Fibroblast of villous mesenchyme (primary cell): ENCODE measurements at regions not wholly inside any gene's neighbourhood (a gene's known extent, or its start where the extent isn't known, plus 50 kb on each side); places are given as distances from the start of the nearest gene placed in this dataset.

Experiments
- DNase-seq: peaks from one replicate; pipeline ENCODE4 v3.0.0-alpha.2; 2010; ENCODE audit warnings: low read depth
- H3K4me3 ChIP-seq: 2 replicates; pipeline ENCODE4 v1.5.1; 2011; ENCODE audit warnings: low read depth, mild to moderate bottlenecking, low read length
- CTCF ChIP-seq: IDR thresholded peaks from 2 replicates; pipeline ENCODE4 v1.5.1; 2012; ENCODE audit warnings: low read depth, mild to moderate bottlenecking, low read length; ENCODE audit not compliant: insufficient read depth

DNA sequence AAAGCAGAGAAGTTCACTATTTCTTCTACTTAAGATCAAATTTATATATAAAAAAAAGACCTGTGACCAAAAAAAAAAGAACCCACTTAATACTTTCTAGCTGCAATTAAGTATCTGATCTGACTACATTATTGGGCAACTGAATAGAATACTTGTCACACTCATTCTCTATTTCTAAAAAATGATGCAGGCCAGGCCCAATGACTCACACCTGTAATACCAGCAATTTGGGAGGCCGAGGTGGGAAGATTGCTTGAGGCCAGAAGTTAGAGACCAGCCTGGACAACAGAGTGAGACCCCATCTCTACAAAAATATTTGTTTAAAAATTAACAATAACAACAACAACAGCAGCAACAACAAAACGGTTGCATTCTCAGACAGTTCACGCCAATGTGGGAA, 108.8 kb upstream of the BMP2K start:
- no peak overlapping the region for H3K4me3 ChIP-seq
- TF ChIP-seq CTCF: no peak
- no peak for DNase-seq

DNA sequence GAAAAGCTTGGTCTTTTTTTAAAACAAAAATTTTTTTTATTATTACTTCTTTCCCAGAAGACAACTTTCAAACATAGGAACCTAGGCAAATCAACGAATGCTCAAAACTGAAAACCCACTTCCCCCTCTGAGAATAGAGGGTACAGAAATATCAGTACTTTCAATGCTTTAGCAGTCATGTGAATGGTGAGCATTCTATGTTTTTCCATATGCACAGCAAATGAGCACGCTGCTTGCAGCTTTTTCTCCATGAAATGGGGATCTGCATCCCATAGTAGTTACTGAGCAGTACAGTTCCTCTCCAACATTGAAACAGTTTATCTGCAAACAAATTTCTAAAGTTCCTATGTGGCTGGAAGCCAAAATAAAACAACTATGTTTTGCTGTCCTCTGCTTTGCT, 108.4 kb upstream of the BMP2K start:
- no peak for DNase-seq
- TF ChIP-seq CTCF: no peak
- no peak overlapping the region for H3K4me3 ChIP-seq

DNA sequence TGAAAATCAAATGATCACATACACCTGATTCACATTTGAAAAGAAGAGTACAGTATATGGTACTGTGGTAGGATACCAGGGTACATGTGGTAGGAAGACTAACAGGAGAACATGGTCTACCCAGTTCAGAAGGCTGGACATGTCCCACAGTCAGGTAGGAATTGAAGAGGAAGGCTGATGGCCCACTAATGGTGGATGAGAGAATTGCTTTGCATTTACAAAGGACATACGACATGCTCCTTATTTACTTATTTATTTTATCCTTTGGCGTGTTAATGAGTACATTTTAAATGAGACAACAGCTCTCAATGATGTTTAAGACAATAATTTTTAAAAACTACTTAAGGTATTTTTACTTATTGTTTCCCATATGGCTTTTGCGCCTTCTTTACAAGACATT, 106.7 kb upstream of the BMP2K start:
- TF ChIP-seq CTCF: peak; percentile 15
- H3K4me3 ChIP-seq: no peak overlapping the region
- no peak for DNase-seq

DNA sequence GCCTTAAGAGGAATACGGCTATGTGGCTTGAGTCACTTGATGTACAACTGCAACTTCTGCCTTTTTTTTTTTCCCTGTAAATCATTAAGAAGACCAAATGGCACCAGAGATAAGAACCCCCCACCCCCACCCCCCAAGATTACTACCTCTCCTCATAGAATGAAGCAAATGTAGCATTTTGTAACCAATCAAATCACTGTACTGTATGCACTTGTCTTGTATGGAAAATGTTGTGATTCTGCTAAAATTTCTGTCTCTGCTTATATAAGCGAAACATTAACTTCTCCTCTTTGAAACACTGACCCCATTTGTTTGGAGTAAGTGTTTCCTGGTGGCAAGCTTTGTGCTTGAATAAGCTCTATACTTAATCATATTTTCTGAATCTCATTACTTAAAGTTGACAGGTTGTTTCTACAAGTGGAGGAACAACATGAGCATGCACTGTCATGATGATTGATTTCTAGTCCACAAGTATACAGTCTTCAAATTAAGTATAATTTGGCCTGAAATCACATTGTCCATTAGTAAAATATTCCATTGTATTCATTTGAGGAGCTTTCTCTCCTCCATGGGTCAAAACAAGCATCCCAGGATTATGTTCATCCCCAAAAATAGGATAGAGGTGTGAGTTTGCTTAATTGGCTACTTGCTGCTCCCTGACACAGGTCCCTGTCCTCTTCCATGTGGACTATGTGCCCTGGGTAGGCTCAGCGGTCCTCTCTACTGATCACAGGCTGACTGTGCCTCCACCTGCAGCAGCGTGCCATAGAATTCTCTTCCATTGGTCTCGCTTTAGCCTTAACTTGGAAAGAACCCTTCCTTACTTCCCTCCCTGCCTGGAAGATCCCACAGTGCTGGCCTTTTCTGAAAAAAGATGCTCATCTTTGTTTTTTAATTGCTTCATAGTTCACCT, 104.0 kb upstream of the BMP2K start:
- no peak for DNase-seq
- H3K4me3 ChIP-seq: no peak overlapping the region
- TF ChIP-seq CTCF: no peak

DNA sequence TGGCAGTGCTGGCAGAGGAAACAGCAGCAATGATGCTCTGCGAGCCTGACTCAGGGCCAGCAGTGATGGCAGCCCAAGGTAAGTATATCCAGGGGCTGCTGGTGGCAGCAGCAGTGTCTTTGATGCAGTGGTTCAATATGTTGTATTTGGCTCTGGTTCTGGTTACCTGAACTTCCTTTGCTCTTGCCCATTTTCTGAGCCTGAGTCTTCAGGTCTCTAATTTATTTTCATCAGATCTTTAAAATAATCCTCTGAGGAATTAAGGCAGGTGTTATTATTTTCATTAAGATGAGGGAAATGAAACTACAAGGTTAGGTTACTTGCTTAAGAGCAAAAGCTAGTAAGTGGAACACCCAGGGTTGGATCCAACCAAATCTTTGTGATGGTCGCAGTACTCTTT, 102.8 kb upstream of the BMP2K start:
- no peak for TF ChIP-seq CTCF
- no peak for DNase-seq
- no peak overlapping the region for H3K4me3 ChIP-seq

DNA sequence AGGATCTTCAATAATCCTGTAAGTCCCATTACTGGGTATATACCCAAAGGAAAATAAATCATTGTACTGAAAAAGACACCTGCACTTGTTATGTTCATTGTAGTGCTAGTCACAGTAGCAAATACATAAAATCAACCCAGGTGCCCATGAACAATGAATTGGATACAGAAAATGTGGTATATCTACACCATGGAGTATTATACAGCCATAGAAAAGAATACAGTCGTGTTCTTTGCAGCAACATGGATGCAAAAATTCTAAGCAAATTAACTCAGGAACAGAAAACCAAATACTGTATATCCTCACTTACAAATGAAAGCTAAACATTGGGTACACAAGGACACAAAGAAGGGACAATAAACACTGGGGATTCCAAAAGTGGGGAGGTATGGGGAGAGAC, 100.8 kb upstream of the BMP2K start:
- no peak for TF ChIP-seq CTCF
- no peak for DNase-seq
- H3K4me3 ChIP-seq: no peak overlapping the region

DNA sequence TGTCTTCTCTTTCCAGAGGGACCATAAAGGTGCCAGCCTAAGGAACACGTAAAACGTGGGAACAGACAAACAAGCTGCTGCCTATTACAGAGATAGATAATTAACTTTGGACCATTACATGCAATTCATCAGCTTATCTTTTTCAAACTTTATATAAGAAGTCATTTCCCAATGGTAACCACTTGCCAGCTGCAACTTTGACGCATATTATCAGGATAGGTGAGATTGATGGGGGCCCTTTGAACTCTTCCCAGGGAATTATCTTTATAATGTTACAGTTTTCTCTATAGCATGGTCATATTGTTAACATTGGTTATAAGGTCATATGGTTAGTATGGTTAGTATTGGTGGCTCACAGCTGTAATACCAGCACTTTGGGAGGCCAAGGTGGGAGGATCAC, 94.1 kb upstream of the BMP2K start:
- DNase-seq: no peak
- H3K4me3 ChIP-seq: no peak overlapping the region
- no peak for TF ChIP-seq CTCF
